GM12865 (cell line): ENCODE measurements at regions not wholly inside any gene's neighbourhood (a gene's known extent, or its start where the extent isn't known, plus 50 kb on each side); places are given as distances from the start of the nearest gene placed in this dataset.
"Not testable (repeated sequence)": the region's sequence is repeated elsewhere in the genome, so short reads cannot be mapped to it uniquely, and the experiment has no call there.

Source experiments
- DNase-seq: peaks from one replicate; pipeline ENCODE4 v3.0.0; 2010; ENCODE audit warnings: low read depth
- H3K4me3 ChIP-seq: 2 replicates; pipeline ENCODE4 v1.5.1; 2011; ENCODE audit warnings: mild to moderate bottlenecking, low read depth, low read length, control low read depth
- CTCF ChIP-seq: IDR thresholded peaks from 2 replicates; pipeline ENCODE4 v1.5.1; 2011; ENCODE audit warnings: low read length, control low read depth, low read depth, inconsistent platforms; ENCODE audit not compliant: insufficient read depth; ENCODE audit errors: missing control alignments

DNA sequence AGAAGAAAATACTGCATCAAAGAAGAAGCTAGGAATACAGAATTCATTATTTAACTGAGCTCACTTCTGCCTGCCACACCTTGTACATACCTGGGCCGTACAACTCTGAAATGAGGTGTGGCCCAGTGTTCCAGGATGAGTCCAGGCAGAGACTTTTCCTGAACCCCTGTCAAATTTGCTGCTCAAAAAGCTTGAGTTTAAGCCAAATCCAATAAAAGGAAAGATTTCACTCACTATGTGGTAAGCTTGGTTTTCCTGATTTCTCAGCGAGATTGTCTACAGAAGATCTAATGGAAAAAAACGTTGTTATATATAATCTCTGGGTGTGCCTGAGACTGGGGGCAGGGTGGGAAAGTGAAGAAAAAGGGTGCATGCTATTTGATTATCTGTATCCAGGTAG is 72.1 kb upstream of the EGFR start:
- DNase-seq: no peak
- no peak overlapping the region for H3K4me3 ChIP-seq
- no peak for TF ChIP-seq CTCF

DNA sequence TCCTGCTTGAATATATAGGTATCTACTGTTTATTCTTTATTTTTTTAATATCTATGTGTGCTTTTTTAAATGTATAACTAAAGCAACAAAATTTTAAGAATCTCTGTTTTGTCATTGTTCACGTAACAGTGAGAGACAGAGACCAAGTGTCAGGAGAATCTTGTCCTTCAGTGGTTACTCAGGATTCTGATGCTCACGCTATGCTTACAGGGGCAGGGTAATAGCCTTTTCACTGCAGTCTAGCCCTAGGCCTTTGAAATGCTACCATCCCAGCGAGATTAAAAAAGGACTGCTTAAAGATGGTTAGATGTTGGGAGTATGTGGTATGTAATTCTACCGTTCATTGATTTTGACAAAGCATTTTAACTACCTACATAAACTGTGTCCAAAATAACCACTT is 71.6 kb upstream of the EGFR start:
- TF ChIP-seq CTCF: no peak

GRCh38 chr7:54949514-54949913 is 69.3 kb upstream of the EGFR start:
- H3K4me3 ChIP-seq, DNase-seq: not testable (repeated sequence)

More for the DNA sequence above, 71.6 kb upstream of the EGFR start:
- DNase-seq: no peak
- no peak overlapping the region for H3K4me3 ChIP-seq

GRCh38 chr7:54955296-54955695 is 63.5 kb upstream of the EGFR start:
- no peak for DNase-seq
- no peak for TF ChIP-seq CTCF
- no peak overlapping the region for H3K4me3 ChIP-seq

GRCh38 chr7:54955696-54956420 is 63.0 kb upstream of the EGFR start:
- no peak for DNase-seq
- H3K4me3 ChIP-seq: no peak overlapping the region
- TF ChIP-seq CTCF: no peak

DNA sequence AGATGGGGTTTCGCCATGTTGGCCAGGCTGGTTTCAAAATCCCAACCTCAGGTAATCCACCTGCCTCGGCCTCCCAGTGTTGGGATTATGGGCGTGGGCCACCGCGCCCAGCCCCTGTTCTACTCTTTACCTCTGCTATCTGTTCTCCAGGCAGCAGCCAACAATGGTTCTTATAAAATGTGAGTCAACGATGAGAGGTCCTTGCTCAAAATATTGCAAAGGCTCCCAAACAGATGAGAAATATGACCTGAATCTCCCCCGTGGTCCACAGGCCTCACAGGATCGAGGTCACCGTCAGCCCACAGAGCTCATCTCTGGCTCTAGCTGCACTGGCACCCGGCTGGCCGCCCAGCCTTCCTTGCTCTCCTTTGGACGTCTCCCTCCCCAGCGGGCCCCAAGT is 62.0 kb upstream of the EGFR start:
- no peak overlapping the region for H3K4me3 ChIP-seq
- TF ChIP-seq CTCF: no peak
- no peak for DNase-seq

DNA sequence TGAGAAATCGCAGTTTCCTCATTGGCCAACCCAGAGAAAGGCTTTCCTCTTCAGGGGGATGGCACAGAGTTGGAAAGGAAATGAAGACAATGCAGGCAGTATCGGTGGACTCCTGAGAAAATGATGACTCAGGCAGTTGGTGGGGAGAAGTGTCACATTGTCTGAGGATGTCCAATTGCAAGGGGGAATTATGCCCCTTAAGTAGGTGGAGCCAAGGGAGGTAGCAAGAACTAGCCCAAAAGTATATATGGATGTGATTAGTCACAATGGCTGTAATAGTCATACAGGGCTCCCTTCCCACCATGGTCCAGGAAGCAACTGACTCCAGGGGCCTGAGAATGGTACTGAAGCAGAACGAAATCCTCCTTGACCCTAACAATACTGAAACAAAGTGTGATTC is 58.3 kb upstream of the EGFR start:
- no peak for TF ChIP-seq CTCF
- H3K4me3 ChIP-seq: no peak overlapping the region
- DNase-seq: no peak

GRCh38 chr7:54961391-54961790 is 57.4 kb upstream of the EGFR start:
- TF ChIP-seq CTCF: no peak

More at GRCh38 chr7:54961391-54961790, 57.4 kb upstream of the EGFR start:
- no peak for DNase-seq
- H3K4me3 ChIP-seq: no peak overlapping the region
